ENCODE measurements at regions not wholly inside any gene's neighbourhood (a gene's known extent, or its start where the extent isn't known, plus 50 kb on each side); places are given as distances from the start of the nearest gene placed in this dataset.

- Histone ChIP-seq H3K4me1 (ENCODE audit: insufficient read depth) (no peaks in the 10 kb centered on the region), H4K20me1 (ENCODE audit: insufficient read depth, poor library complexity, severe bottlenecking) (no peaks in the 10 kb centered on the region), H3K27me3 (no peaks in the 10 kb centered on the region), H2AFZ (no peak overlapping the region), H3K36me3 (replicated peaks; ENCODE audit: insufficient read depth, low read depth) (no peaks in the 10 kb centered on the region), H3K79me2 (no peaks in the 10 kb centered on the region), H3K4me2 (no peak overlapping the region), H3K9me2 (replicated peaks; ENCODE audit: insufficient read depth) (no peaks in the 10 kb centered on the region), H3K4me3 (no peak overlapping the region), H3K27ac (no peak overlapping the region), H3K9me3 (ENCODE audit: low read depth) (no peaks in the 10 kb centered on the region)
- TF ChIP-seq EZH2 (IDR thresholded peaks at IDR 0.05; ENCODE audit: borderline replicate concordance) (no peak), EZH2phosphoT487 (IDR thresholded peaks at IDR 0.05; ENCODE audit: low read depth, severe bottlenecking, unreplicated experiment) (no peak), CTCF (IDR thresholded peaks at IDR 0.05; ENCODE audit: poor library complexity) (no peak)
- WGBS (ENCODE audit: low lambda C conversion rate, missing lambda C conversion rate): 84% methylated on average over 7 of the region's 7 CpGs
- no peak for DNase-seq (ENCODE audit: low spot score)
Observed at GRCh38 chr18:57249179-57249578, 102.3 kb downstream of the BOD1L2 start.

GRCh38 chr18:57249883-57250282 is 102.5 kb upstream of the ST8SIA3 start:
- Histone ChIP-seq H3K79me2 (no peaks in the 10 kb centered on the region), H2AFZ (no peak overlapping the region), H3K4me3 (no peak overlapping the region), H4K20me1 (ENCODE audit: insufficient read depth, poor library complexity, severe bottlenecking) (no peaks in the 10 kb centered on the region), H3K27ac (no peak overlapping the region), H3K9me2 (replicated peaks; ENCODE audit: insufficient read depth) (no peaks in the 10 kb centered on the region), H3K4me1 (ENCODE audit: insufficient read depth) (no peaks in the 10 kb centered on the region), H3K36me3 (replicated peaks; ENCODE audit: insufficient read depth, low read depth) (no peaks in the 10 kb centered on the region), H3K4me2 (no peak overlapping the region), H3K9me3 (ENCODE audit: low read depth) (no peaks in the 10 kb centered on the region), H3K27me3 (no peaks in the 10 kb centered on the region)
- 98% methylated on average over 3 of the region's 3 CpGs for WGBS (ENCODE audit: low lambda C conversion rate, missing lambda C conversion rate)
- TF ChIP-seq EZH2phosphoT487 (IDR thresholded peaks at IDR 0.05; ENCODE audit: low read depth, severe bottlenecking, unreplicated experiment) (no peak), EZH2 (IDR thresholded peaks at IDR 0.05; ENCODE audit: borderline replicate concordance) (no peak), CTCF (IDR thresholded peaks at IDR 0.05; ENCODE audit: poor library complexity) (no peak)
- no peak for DNase-seq (ENCODE audit: low spot score)

GRCh38 chr18:57251747-57252146 is 100.6 kb upstream of the ST8SIA3 start:
- Histone ChIP-seq H3K9me3 (ENCODE audit: low read depth) (no peaks in the 10 kb centered on the region), H2AFZ (no peak overlapping the region), H3K79me2 (no peaks in the 10 kb centered on the region), H4K20me1 (ENCODE audit: insufficient read depth, poor library complexity, severe bottlenecking) (no peaks in the 10 kb centered on the region), H3K27me3 (no peaks in the 10 kb centered on the region), H3K27ac (no peak overlapping the region), H3K9me2 (replicated peaks; ENCODE audit: insufficient read depth) (no peaks in the 10 kb centered on the region), H3K4me1 (ENCODE audit: insufficient read depth) (no peaks in the 10 kb centered on the region), H3K4me2 (no peak overlapping the region), H3K36me3 (replicated peaks; ENCODE audit: insufficient read depth, low read depth) (no peaks in the 10 kb centered on the region), H3K4me3 (no peak overlapping the region)
- DNase-seq (ENCODE audit: low spot score): no peak
- 90% methylated on average over 3 of the region's 3 CpGs for WGBS (ENCODE audit: low lambda C conversion rate, missing lambda C conversion rate)
- TF ChIP-seq EZH2 (IDR thresholded peaks at IDR 0.05; ENCODE audit: borderline replicate concordance) (no peak), CTCF (IDR thresholded peaks at IDR 0.05; ENCODE audit: poor library complexity) (no peak), EZH2phosphoT487 (IDR thresholded peaks at IDR 0.05; ENCODE audit: low read depth, severe bottlenecking, unreplicated experiment) (no peak)

GRCh38 chr18:57253903-57254302 is 98.5 kb upstream of the ST8SIA3 start:
- WGBS (ENCODE audit: low lambda C conversion rate, missing lambda C conversion rate): 77% methylated on average over 9 of the region's 9 CpGs
- Histone ChIP-seq H3K36me3 (replicated peaks; ENCODE audit: insufficient read depth, low read depth) (no peaks in the 10 kb centered on the region), H3K4me3 (no peak overlapping the region), H3K4me2 (no peak overlapping the region), H2AFZ (no peak overlapping the region), H3K4me1 (ENCODE audit: insufficient read depth) (no peaks in the 10 kb centered on the region), H3K79me2 (no peaks in the 10 kb centered on the region), H3K9me2 (replicated peaks; ENCODE audit: insufficient read depth) (no peaks in the 10 kb centered on the region), H4K20me1 (ENCODE audit: insufficient read depth, poor library complexity, severe bottlenecking) (no peaks in the 10 kb centered on the region), H3K9me3 (ENCODE audit: low read depth) (no peaks in the 10 kb centered on the region), H3K27me3 (no peaks in the 10 kb centered on the region), H3K27ac (no peak overlapping the region)
- TF ChIP-seq EZH2 (IDR thresholded peaks at IDR 0.05; ENCODE audit: borderline replicate concordance): no peak
- no peak for TF ChIP-seq CTCF (IDR thresholded peaks at IDR 0.05; ENCODE audit: poor library complexity)
- TF ChIP-seq EZH2phosphoT487 (IDR thresholded peaks at IDR 0.05; ENCODE audit: low read depth, severe bottlenecking, unreplicated experiment): no peak
- no peak for DNase-seq (ENCODE audit: low spot score)

All from hepatocyte (in vitro differentiated cells).